ENCODE measurements at regions not wholly inside any gene's neighbourhood (a gene's known extent, or its start where the extent isn't known, plus 50 kb on each side); places are given as distances from the start of the nearest gene placed in this dataset.

DNA sequence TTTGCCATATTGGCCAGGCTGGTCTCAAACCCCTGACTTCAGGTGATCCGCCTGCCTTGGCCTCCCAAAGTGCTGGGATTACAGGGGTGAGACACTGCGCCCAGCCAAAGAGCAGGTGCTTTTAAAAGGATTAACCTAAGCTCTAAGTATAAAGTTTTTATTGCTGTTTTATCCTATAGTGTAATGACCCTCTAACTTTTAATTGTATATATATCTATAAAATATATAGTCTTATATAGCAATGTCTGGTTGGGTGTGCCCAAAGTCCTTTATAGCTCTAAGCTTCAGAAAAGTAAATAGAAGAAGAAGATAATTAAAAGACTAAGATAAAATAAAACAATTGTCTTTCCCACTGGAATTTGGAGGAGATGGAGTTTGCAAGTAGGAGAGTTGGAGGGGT, 73.8 kb upstream of the ATP5PO start:
- TF ChIP-seq, protein P1, sequence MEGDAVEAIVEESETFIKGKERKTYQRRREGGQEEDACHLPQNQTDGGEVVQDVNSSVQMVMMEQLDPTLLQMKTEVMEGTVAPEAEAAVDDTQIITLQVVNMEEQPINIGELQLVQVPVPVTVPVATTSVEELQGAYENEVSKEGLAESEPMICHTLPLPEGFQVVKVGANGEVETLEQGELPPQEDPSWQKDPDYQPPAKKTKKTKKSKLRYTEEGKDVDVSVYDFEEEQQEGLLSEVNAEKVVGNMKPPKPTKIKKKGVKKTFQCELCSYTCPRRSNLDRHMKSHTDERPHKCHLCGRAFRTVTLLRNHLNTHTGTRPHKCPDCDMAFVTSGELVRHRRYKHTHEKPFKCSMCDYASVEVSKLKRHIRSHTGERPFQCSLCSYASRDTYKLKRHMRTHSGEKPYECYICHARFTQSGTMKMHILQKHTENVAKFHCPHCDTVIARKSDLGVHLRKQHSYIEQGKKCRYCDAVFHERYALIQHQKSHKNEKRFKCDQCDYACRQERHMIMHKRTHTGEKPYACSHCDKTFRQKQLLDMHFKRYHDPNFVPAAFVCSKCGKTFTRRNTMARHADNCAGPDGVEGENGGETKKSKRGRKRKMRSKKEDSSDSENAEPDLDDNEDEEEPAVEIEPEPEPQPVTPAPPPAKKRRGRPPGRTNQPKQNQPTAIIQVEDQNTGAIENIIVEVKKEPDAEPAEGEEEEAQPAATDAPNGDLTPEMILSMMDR (IDR thresholded peaks at IDR 0.05; ENCODE audit: insufficient read depth, low read depth, low read length) = no peak
- no peak for TF ChIP-seq EZH2 (IDR thresholded peaks at IDR 0.05; ENCODE audit: insufficient read depth, low read length)
